GM12872 (cell line): ENCODE measurements at regions not wholly inside any gene's neighbourhood (a gene's known extent, or its start where the extent isn't known, plus 50 kb on each side); places are given as distances from the start of the nearest gene placed in this dataset.

Experiments used
- CTCF ChIP-seq: IDR thresholded peaks from 3 replicates; pipeline ENCODE4 v1.5.1; 2011; ENCODE audit warnings: low read depth, mild to moderate bottlenecking, low read length, moderate library complexity; ENCODE audit not compliant: insufficient read depth

DNA sequence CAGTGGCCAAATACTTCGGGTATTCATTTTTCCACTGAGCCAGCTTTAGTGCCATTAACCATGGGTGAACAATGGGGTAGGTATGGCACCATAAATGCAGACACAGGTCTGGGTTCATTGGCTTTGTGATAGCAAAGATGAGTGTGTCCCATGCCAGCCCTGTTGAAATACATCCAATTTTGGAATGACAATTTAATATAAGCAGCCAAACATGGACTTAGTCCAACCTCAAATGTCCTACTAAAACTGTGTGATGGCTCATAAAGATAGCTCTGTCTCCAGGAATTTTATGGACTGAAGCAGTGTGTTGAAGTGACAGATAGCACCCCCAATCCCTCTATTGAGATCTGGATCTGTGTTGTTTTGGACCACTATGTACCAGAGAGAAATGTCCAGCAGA, 514.9 kb downstream of the RASEF start:
- TF ChIP-seq CTCF = no peak

DNA sequence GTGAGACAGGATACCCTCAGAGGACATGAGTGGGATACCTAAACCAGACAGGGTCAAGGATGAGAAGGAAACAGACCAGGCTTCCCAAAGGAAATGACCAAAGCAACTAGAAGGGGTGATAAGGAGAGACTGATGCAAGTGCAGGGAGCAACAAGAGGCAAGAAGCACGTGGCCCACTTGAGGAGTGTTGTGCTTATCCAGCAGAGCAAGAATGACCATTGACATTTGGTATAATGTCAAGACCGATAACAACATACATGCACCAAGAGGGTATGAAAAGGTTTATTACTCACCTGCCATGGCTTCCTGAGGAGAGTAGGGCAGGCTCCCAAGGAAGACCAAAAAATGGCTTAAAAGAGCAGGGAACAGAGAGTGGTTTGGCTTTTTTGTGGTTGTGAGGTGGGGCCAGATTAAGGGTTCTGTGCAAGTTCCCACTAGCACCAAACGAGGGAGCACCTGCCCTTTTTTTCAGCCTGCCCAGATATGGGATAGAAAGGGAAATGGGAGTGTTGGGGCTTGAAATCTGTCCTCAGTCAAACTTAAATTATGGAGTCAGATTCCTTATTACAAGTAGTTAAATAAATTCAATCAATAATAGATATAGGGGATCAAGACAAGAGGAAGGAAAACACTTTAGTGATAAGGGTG, 513.6 kb downstream of the RASEF start:
- no peak for TF ChIP-seq CTCF

- no peak for TF ChIP-seq CTCF
Observed at GRCh38 chr9:82552784-82553183, 510.2 kb downstream of the RASEF start.

DNA sequence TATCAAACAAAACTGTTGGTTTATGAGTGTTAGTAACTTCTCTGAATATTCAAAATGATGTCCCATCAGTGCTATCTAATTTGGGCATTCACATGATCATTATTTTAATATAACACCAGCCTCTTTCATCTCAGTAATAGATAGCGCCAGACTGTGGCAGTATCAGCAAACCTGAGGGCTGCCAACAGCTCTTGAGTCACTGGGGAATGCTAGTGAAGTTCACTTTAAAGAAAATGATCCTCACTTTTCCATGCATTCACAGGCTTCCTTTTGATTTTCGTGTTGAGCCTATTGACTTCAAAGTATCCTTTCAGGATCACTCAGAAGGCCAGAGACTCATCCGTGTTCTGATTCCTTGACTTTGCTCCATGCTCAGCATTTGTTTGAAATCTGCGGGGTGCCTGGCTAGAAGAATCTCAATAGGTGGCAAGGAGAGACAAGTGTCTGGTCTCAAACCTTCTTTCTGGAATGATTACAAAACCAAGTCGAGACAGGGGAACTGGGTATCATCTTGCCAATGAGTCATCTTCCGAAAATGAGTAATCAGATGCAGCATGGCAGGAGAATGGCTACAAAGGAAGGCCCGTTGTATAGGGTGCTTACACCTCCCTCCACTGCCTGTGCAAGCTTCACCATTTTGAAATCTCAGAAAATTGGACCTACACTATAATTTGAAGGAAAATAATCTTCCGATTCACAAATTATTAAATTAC, 509.1 kb downstream of the RASEF start:
- TF ChIP-seq CTCF = no peak

GRCh38 chr9:82554381-82554780, 508.6 kb downstream of the RASEF start:
- no peak for TF ChIP-seq CTCF

- TF ChIP-seq CTCF = no peak
Observed at GRCh38 chr9:82555031-82555430, 507.9 kb downstream of the RASEF start.

DNA sequence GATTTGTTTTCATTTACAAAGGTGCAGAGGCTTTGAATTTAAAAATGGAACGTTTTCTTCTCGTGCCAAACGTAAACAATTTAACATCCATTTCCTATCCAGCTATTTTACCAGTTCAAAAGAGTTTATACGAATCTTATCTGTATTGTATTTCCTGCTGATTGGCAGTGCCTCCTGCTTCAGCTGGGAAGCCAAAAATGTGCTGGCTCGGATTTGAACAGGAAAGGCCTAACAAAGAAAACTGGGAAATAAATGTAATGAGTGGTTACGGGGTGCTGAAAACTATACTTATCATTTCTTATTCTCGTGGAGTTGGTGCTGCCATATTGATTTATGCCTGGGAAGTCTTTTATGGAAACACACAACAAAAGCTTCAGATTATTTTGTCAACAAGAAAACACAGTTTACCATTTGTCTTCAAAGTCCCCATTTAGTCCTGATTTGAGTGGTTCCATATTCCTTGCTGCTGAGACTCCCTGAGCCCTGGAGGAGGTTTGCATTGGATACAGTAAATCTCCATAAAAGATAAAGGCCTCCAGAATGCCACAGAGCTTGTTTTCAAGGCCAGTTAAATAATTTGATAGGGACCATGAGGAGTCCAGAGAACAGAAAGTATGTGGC, 507.4 kb downstream of the RASEF start:
- no peak for TF ChIP-seq CTCF
